Astrocyte of the cerebellum (primary cell): ENCODE measurements at regions not wholly inside any gene's neighbourhood (a gene's known extent, or its start where the extent isn't known, plus 50 kb on each side); places are given as distances from the start of the nearest gene placed in this dataset.

Source experiments
- DNase-seq: peaks from one replicate; pipeline ENCODE4 v3.0.0-alpha.2; 2011; ENCODE audit warnings: low read depth
- H3K4me3 ChIP-seq: 2 replicates; pipeline ENCODE4 v1.5.1; 2011; ENCODE audit warnings: mild to moderate bottlenecking, low read depth, low read length, moderate library complexity
- CTCF ChIP-seq: IDR thresholded peaks from 2 replicates; pipeline ENCODE4 v1.5.1; 2012; ENCODE audit warnings: low read length, low read depth, moderate library complexity, mild to moderate bottlenecking; ENCODE audit errors: missing control alignments
- in situ Hi-C: cut with HindIII; loops from 2 replicates; pipeline ENCODE4 v1.10.0; 2017; ENCODE audit warnings: low sequenced_read_pairs

- no peak for TF ChIP-seq CTCF
- no peak for DNase-seq
- no peak overlapping the region for H3K4me3 ChIP-seq
- in situ Hi-C loops = no loop called here
Observed at GRCh38 chr10:4683137-4683536, 142.9 kb upstream of the AKR1E2 start.

- H3K4me3 ChIP-seq = no peak overlapping the region
- DNase-seq = no peak
- no peak for TF ChIP-seq CTCF
- in situ Hi-C loops = no loop called here
Observed at GRCh38 chr10:4678951-4679671, 146.9 kb upstream of the AKR1E2 start.

- H3K4me3 ChIP-seq = no peak overlapping the region
- no peak for TF ChIP-seq CTCF
- DNase-seq = no peak
- in situ Hi-C loops = no loop called here
Observed at GRCh38 chr10:4678023-4678950, 147.7 kb upstream of the AKR1E2 start.

DNA sequence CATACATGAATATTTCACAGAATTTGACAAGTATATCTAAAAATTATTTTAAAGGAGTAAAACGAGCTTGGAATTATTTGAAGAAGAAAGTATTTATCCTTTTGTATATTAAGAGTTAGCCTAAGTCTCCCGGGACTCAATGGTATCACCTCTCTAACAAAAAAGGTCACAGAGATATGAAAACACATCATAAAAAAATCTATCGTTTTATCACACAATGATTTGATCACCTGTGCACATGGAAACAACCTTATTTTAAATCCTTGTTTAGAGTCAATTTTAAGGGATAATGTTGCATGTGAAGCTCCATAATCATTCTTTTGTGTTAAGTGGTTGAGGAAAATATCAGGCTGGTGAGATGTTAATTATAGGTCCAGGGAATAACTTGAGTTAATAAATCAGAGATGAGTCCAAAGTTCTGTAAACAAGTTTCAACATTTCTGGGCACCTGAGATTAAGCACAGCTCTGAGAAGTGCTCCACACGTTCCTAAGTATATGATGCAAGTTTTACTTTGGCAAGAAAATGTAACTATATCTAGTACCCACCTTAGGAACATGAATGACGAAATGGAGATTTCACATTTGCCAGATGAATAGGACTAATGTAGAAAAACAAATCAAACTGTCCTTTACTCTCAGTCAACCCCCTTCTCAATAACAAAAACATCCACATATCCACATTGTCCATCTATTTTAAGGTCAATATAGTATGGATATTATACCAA, 148.5 kb upstream of the AKR1E2 start:
- no peak overlapping the region for H3K4me3 ChIP-seq
- no peak for TF ChIP-seq CTCF
- no peak for DNase-seq
- in situ Hi-C loops = no loop called here

GRCh38 chr10:4676566-4676965, 149.4 kb upstream of the AKR1E2 start:
- H3K4me3 ChIP-seq = no peak overlapping the region
- DNase-seq = no peak
- in situ Hi-C loops = no loop called here
- TF ChIP-seq CTCF = no peak

GRCh38 chr10:4675808-4676207, 150.2 kb upstream of the AKR1E2 start:
- no peak for DNase-seq
- H3K4me3 ChIP-seq = no peak overlapping the region
- no peak for TF ChIP-seq CTCF
- in situ Hi-C loops = no loop called here
